Stimulated activated CD8-positive, alpha-beta memory T cell treated with anti-CD3 and anti-CD28 coated beads, Interleukin-7, amount 100 ng/mL, for 48 hours (primary cell): ENCODE measurements at regions not wholly inside any gene's neighbourhood (a gene's known extent, or its start where the extent isn't known, plus 50 kb on each side); places are given as distances from the start of the nearest gene placed in this dataset.
A peak's percentile ranks its signal among the peaks of the same experiment; 100 is the strongest.

Experiments
- DNase-seq, 2 donors: peaks; one replicate each; pipeline ENCODE4 v3.0.0-alpha.2; 2020; ENCODE audit warnings: low read depth in 1 of 2; ENCODE audit errors: extremely low read depth in 1 of 2

DNA sequence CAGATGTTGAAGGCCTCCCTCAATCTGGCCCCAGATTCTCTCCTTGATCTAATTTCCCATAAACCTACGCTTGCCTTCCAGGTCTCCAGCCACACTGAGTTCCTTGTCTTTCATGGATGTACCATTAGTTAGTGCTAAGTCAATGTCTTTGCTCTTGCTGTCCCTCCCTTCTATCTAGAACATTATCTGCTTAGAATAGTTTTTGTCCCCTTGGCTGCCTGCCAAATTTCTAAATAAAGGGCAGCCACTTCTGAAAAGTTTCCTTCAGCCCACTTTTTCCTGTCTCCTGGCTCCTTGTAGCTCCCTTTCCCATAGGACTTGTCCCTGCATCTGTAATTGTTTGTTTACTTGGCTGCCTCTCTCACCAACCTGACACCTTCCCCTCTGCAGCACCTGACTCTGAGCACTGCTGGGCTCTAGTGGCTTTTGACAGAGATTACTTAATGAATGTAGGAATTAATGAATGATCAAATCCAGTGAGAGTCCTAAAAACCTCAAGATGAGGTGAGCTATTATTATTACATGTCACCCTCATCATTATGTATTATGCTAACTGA, 58.3 kb downstream of the CXCL12 start:
- no peak for DNase-seq

DNA sequence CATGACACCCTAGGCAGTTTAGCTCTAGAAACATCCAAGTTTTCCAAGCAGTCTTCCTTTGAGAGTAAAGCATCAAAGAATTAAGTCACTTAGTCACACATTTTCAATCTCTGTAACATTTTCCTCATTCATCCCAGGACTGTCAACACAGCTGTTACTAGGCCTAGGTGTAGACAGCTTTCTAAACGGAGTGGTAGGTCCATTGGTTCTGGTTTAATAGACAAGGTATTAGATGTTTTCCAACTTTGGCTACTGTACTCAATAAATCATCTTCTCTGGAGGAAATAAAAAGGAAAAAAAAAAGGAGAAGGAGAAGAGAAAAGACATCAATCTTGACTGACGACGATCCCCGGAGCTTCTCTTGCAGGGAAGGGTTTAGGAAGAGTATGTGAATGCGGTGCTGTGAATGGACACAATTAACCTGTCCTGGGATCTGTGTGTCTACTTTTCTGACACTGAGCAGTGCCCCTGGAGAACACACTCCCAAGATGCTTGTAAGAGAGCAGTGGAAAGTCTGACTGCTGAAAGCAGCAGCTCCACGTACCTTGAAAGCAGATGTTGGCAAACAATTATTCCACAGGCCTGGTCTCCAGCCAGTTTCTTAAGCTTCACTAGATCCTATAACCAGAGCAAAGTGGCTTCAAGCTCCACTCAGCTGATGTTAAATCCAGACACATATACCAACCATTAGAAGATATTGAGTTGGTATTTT, 59.1 kb downstream of the CXCL12 start:
- no peak for DNase-seq

DNA sequence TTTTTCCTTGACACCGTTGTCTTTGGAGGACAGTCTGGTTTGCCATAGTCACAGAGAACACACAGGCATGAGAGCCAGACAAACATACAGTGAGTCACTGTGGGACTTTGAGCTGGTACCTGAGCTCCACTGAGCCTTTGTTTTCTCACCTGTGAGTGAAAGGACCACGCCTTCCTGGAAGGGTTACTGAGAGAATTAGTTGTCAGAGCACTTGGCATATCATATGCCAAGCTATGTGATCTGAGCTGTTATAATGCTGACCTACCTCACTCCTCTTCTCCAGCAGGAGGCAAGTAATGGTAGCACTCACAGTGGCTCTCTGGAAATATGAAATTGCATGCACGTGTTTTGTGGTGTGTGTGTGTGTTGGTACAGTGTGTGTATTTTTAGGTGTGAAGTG, 59.7 kb downstream of the CXCL12 start:
- no peak for DNase-seq

DNA sequence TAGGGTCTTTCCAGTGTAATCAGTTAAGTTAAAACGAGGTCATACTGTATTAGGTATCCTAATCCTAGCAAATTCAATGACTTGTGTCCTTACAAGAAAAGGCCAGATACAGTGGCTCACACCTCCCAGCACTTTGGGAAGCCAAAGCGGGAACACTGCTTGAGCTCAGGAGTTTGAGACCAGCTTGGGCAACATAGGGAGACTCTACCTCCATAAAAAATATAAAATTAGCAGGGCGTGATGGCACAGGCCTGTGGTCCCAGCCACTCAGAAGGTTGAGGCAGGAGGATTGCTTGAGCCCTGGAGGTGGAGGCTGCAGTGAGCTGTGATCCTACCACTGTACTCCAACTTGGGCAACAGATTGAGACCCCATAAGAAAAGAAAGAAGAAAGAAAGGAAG, 61.1 kb downstream of the CXCL12 start:
- no peak for DNase-seq

DNA sequence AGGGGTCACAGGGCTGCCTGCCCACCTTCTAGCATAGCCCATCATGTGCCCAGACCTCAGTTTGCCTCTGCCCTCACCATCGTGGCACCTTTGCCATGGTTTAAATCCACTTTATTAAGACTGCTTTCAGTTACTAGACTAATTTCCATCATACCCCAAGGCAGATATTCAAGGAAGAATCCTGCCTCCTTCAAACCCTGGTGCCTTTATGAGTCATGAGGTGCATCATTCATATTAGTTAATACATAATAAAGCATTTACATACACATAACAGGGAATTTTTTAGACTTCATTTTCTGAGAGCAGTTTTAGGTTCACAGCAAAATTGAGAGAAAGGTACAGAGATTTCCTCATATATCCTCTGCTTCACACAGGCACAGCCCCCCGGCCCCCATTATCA, 62.8 kb downstream of the CXCL12 start:
- DNase-seq: no peak

DNA sequence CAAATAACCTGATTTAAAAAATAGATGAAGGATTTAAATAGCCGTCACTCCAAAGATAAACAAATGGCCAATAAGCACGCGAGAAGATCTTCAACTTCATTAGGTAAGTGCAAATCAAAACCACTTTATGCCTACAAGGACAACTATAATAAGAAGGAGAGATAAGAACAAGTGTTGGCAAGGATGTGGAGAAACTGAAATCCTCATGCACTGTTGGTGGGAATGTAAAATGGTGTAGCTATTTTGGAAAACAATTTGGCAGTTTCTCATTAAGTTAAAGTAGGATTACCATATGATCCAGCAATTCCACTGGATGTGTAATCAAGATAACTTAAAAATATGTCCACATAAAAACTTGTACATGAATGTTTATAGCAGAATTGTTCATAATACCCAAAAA, 64.1 kb downstream of the CXCL12 start:
- no peak for DNase-seq

DNA sequence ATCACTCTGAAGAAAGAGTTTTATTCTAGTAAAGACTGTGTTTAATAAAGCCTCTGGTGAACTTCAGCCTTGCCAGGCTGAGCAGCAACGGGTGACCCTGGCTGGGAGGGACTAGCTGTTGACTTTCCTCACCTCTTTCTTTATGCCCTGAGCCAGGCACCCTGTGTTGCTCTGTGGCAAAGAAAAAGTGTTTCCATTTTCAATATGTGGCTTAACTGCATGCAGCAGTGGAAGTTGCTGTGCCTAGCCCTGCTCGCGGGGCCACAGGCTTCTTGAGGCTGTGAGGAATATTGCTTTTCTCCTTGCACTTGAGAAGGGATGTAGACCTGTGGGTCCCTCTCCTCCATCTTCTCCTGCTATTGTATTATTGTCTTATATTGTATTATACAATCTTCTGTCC, 67.0 kb downstream of the CXCL12 start:
- DNase-seq: no peak

DNA sequence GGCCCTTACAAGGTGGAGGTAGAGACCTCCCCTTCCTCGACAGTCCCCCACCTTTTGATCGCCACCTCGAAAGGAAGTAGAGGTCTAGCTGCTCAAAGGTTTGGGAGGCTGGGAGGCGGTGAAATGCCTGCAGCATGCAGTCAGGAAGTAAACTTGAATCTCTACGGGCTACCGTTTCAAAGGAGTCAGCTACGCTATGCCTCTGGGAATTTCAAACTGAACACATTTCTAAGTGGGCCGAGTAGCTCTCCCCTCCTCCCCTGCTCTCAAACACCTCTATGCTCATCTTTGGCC, 68.0 kb downstream of the CXCL12 start:
- no peak for DNase-seq

DNA sequence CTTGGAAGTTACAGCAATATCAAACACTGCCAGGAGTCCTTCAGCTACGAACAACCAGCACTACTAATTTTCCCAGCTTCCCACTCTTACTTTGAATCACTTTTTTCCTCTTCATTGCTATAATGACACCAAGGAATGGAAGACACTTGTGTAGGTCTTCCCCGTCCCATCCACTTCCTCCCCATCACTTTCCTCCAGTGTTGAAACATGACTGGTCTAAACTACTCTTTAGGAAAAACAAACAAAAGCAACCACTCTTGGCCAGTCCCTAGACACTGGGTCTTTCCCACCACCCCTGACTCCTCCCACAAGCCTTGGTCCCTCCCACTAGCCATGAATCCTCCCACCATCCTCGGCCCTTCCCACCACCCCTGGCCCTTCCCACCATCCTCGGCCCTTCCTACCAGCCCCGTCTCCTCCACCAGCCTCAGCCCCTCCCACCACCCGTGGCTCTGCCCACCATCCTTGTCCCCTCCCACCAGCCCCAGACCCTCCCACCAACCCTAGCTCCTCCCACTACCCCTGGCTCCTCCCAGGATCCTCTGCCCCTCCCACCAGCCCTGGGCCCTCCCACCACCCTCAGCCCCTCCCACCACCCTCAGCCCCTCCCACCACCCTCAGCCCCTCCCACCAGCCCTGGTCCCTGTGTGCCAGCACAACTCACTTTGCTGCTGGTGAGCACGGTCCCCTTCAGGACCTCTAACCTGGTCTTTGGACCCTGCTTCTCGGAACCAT, 68.5 kb downstream of the CXCL12 start:
- DNase-seq: peak in 1 of 2 donors; percentile 15

DNA sequence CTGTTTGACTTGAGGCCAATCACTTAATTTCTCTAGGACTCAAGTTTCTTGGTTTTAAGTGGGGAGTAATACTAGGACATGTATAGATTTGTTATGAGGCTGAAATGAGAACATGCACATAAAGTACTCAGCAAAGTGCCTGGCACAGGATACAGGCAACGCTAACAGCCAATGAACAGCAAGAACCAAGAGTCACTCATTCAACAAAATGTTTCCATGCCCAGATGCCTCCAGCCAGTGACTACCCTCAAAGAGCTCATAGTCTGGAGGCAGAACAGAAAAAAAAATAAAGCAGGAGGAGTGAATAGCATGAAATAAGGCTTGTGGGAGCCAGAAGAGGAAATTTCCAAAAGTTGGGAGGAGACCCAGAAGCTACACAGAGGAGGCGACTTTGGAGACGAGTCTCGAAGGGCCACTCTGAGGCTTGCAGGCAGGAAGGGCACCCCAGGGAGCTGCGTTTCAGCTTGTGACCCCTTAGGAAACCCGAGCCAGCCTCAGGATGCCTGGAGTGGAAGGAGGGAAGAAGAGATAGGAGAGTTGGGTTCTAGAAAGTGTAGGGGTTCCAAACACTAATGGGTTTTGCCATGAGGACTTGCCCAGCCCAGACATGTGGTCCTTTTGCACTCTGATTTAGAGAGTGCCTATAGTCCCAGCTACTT, 70.0 kb downstream of the CXCL12 start:
- no peak for DNase-seq

DNA sequence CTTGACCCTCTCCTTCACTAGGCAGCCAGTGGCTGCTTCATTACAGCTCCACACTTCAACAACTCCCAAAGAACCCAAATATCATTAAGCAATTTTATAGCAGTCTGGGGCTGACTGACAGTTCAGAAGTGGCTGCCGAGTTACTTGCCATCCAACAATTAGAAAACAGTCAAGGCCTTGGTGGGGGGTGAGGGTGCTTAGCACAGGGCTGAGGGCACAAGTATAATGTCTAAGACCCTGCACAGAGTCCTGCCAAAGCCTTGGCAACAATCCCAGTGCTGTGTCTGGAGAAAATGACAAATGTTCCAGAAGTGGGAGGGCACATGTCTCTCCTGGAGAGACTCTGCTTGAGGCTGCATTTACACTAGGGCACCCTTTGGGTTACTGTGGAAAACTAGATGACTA, 71.1 kb downstream of the CXCL12 start:
- DNase-seq: no peak

DNA sequence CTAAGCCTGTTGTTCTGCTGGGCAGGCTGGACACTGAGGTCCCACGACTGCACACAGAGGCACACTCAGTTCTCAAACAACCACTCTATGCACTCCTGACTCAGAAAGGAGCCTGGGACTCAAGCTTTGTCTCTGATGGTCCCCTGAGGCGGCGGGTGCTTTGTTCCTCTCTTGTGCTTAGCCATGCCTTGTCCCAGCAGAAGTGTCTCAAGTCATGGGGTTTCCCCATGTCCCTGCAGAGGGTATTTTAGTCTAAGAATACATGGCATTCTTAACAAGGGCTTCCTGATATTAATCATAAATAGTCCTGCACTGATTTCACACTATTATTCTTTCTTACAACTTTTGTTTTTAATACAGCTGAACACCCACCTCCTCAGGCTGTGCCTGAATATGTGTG, 72.5 kb downstream of the CXCL12 start:
- no peak for DNase-seq

DNA sequence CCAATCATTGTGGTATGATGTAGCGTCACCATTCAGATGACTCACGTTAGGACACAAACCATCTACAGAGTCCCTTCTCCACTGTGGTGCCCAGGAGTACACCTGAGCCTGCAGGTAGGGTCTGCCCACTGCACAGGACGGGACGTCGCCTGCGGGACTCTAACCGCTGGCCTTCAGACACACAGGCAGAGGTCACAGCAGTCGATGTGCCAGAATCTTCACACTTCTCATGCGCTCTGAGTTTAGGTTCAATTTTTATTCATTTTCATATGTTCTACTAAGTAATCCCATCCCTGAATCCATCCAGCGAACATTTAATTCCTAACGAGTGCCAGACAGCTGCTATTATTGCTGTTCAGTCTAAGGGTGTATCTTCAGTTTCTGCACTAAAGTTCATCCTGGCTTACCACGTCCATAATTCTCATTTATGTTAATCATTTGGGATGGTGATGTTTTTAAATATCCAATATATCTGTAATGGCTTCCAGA, 73.3 kb downstream of the CXCL12 start:
- no peak for DNase-seq

DNA sequence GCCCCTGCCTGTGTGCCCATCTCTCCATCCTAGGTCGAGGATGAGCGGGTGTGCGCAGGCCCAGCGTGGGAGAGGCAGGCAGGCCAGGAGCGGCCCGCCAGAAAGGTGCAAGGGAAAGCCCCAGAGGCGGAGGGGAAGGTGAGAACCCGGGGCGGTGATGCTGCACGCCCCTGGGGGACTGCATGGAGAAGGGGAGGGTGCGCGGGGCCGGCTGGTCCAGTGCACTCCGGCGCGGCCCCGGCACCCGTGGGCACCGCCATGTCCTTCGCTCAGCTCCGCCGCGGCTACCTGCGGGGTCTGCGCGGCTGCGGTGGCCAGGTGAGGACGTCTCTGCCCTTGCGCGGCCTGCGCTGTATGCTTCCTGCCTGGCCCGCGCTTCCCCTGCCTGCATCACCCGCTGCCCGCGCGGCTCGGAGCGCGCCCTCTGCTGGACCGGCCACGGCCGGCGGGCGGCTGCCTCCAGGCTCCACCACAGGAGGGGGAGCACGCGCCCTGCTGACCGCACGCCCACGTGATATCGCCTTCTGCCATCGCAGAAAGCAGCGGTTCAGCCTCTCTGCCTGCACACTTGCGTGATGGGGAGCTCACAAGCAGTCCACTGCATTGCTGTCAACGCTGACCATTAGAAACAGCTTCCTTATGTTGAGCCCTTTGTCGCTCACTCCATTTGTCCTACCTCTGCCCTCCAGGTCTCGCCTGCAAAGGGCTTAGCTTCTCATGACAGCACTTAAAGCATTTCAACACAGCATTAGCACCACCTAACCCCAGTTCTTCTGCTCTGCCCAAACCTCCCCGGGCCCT, 73.9 kb downstream of the CXCL12 start:
- DNase-seq: peak; percentile 50 to 59

DNA sequence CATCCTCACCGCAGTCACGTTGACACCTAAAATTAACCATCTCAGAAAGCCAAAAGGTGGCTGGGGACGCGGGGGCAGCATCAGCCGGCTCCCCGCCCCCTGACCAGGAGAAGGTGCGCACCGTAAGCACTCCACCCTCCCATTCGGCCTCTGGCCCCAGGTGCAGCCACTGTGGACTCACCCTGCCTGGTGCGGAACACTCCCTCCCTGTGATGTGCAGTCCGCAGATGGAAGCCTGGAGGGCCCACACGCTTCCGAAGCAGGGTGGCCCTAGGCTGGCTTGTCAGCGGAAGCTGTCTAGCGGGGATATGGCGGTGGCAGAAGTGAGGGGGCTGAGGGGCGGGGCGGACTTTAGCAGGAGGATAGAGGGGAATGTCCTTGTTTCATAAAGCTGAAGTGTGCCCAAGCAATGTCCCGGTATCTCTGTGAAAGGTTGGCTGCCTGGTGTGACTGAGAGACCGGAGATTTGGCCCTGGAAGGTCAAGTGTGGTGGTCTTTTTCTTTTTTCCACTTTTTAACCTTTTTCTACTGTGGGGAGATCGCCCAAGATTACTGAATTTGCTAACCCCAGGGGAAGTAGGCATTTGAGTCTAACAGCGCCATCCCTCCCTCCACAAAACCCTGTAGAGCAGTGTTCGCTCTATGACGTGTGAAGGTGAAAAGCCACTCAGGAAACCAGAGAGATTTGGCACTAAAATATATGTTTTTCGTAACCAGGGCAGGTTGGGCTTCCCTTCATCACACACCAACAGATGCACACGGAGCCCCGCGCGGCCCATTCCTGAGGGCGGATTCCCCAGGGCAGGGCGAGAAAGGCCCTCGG, 74.7 kb downstream of the CXCL12 start:
- no peak for DNase-seq

DNA sequence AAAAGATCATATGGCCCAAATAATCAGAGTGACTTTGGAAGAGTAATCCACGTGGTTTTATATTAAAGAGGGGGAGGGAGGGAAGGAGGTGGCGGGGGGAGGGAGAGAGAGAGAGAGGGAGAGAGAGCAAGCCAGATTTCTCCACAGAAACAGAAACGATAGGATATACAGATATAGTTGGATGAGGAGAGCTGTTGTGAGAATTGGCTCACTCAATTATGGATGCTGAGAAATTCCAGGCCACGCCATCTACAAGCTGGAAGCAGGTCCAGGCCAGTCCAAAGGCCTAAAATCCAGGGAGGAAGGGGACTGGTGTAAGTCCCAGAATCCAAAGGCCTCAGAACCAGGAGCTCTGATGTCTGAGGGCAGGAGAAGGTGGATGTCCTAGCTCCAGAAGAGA, 75.5 kb downstream of the CXCL12 start:
- DNase-seq: no peak

DNA sequence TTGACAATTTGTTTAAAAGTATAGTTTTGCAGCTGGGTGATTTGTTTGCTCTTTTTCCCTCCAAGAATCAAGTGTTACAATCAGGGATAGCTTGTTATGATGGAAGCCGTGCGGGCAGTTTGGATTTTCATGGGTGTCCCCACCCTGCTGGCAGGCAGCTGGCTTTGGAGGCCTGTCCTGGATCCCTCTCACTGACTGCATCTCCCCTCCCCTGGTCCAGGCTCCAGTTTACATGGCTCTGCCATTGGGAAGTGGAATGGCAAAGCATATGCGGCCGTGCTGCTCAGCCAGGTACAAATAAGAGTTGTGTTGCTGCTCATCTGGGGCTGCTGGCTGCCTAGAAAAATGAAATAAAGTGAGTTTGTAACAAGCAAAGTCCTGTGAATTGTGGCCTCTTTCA, 76.0 kb downstream of the CXCL12 start:
- DNase-seq: no peak

DNA sequence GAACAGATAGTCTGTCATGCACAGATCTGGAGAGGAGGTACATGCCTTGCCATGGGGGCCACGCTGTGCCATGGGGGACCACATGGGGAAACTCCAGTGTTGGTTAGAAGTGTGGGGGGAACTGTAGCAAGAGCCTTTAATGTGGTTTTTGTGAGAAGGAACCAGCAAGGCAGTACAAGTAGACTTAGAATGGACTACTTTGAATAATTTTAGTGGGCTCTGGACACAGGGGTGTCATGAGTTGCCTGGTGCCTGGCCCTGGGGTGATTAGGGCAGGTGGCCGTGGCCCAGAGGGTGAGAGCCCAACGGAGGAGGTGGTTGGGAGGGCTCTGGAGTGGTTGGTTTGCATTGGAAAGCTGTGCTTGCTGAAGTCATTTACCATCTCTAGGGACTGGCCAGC, 77.2 kb downstream of the CXCL12 start:
- no peak for DNase-seq

DNA sequence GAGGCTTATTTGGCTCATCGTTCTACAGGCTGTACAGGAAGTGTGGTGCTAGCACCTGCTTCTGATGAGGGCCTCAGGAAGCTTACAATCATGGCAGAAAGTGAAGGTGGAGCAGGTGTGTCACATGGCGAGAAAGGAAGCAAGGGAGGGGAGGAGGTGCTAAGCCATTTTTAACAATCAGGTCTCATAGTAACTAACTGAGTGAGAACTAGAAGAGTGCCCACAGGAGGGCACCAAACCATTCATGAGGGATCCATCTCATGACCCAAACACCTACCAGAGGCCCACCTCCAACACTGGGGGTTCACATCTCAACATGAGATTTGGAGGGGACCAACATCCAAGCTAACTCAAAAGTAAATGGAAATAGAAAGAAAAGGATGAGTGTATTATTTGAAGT, 78.1 kb downstream of the CXCL12 start:
- no peak for DNase-seq

DNA sequence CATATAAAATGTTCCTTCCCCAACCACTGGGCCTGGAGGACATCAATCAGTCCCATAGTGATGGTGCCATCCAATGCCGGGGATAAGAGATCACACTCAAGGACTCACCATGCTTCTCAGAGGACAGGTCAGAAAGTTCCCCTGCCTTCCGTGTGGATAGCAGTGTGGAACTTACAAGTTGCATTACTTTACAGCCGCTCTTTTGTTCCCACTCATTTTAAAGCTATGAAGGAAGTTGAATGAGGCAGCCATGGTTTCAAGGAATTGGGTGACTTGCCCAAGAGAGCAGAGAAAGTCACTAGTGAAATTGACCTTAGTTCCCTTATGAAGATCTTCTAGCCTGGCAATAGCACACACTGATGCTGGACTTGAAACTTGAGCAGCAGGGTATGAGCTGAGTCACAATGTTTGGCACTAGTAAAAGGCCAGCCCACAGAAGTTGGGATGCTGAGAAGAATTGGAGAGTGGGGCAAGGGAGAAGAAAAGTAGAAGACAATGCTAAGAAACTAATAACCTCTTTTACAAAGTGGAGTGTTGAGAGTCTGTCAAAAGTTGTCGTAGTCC, 78.7 kb downstream of the CXCL12 start:
- no peak for DNase-seq
